Hepatocyte (in vitro differentiated cells): ENCODE measurements at regions not wholly inside any gene's neighbourhood (a gene's known extent, or its start where the extent isn't known, plus 50 kb on each side); places are given as distances from the start of the nearest gene placed in this dataset.

Experiments
- CTCF ChIP-seq: fragments of 200-600 bp; sonication (generic); IDR thresholded peaks from 2 replicates; pipeline ENCODE4 v1.5.1; 2016; ENCODE audit warnings: antibody characterized with exemption, mild to moderate bottlenecking; ENCODE audit not compliant: poor library complexity
- EZH2 ChIP-seq: fragments of 200-600 bp; sonication (generic); IDR thresholded peaks from 2 replicates; pipeline ENCODE4 v1.6.1; 2016; ENCODE audit warnings: antibody characterized with exemption, mild to moderate bottlenecking, borderline replicate concordance

- TF ChIP-seq CTCF: peak; percentile 93
- no peak for TF ChIP-seq EZH2
These were observed 55.6 kb upstream of the LMX1B start for GRCh38 chr9:126558051-126558665.
